GM21619 (cell line): ENCODE measurements at regions not wholly inside any gene's neighbourhood (a gene's known extent, or its start where the extent isn't known, plus 50 kb on each side); places are given as distances from the start of the nearest gene placed in this dataset.
"Not testable (repeated sequence)": the region's sequence is repeated elsewhere in the genome, so short reads cannot be mapped to it uniquely, and the experiment has no call there.

Experiments used
- ATAC-seq: cut with Tn5 transposase; IDR thresholded peaks from one replicate; pipeline ENCODE4 v1.9.1; 2021; ENCODE audit not compliant: unreplicated experiment

- ATAC-seq, result no peak
These were observed 349.2 kb upstream of the KLF4 start for GRCh38 chr9:107838766-107839165.

DNA sequence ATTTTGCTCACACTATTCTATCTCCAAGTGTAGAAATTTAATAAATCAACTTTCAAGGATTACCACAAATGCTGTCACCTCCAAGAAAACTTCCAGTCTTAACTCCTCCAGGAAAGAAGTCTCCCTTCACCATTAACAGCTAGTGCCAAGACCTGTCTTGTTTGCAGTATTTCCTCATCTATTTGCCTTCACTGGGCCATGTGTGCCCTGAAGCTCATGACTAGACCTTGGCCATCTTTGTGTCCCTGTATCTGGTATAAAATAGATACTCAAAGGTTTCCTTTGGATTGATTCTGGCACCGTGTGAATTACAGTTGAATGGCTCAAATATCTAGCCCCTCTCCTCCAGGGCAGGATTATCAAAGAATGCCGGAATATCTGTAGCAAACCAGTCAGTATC is 346.7 kb upstream of the KLF4 start:
- no peak for ATAC-seq

- ATAC-seq, result no peak
These were observed 343.7 kb upstream of the KLF4 start for GRCh38 chr9:107833295-107833694.

- ATAC-seq, result no peak
These were observed 343.3 kb upstream of the KLF4 start for GRCh38 chr9:107832871-107833270.

- no peak for ATAC-seq
These were observed 340.9 kb upstream of the KLF4 start for GRCh38 chr9:107830479-107830878.

GRCh38 chr9:107827884-107828283 is 338.3 kb upstream of the KLF4 start:
- ATAC-seq, result no peak

DNA sequence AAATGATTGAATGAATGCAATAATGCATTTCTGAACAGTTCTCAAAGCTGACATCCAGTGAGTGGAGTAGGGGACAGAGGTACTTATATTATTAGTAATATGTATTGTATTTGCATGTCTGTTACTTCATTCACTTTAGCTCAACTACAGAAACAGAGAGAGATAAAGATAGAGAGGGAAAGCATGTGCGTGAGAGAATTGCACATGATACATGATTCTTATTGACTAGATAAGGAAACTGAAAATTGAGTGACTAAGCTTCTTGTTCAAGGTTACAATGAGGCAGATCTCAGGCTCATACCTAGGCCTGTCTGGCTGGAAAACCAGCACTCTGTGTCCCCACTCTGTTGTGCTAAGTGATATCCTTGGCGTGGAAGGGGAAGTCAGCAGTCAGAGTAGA is 337.7 kb upstream of the KLF4 start:
- peak; percentile 88 for ATAC-seq

- not testable (repeated sequence) for ATAC-seq
These were observed 337.1 kb upstream of the KLF4 start for GRCh38 chr9:107826688-107826983.

- ATAC-seq, result no peak
These were observed 335.0 kb upstream of the KLF4 start for GRCh38 chr9:107824556-107824955.

DNA sequence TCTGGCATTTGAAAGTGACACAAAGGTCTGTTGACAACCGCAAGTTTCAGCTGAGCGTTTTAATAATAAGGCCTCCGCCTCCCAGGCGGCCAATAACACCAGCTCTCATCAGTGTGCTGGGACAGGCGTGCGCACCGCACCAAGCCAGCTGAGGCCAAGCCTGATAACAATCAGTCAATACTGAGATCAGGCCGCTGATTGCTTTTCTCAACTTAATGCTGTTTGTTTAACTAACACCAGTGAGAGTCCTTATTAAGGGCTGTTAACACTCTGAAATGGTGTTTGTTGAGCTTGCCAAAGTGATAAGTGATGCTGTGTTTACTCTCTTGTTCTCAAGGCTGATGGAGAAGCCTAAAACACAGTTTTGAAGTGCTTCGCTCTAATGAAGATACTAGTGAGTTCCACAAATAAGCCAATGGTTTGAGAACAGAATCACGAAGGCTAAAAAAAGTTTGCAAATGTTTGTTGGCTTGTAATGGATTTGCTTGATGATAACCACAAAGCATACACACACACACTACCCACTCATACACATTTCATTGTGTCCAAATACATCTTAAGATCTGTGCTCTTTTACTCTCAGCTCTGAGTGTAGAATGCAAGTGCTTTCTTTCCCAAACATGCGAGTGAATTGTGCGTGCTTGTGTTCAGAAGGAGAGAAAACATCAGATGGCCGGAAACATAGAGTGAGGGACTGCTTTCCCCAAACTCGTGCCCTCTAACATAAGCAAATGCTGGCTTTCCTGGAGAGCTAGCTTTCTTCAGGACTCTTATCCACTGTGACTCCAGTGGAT is 330.4 kb upstream of the KLF4 start:
- ATAC-seq, result no peak

DNA sequence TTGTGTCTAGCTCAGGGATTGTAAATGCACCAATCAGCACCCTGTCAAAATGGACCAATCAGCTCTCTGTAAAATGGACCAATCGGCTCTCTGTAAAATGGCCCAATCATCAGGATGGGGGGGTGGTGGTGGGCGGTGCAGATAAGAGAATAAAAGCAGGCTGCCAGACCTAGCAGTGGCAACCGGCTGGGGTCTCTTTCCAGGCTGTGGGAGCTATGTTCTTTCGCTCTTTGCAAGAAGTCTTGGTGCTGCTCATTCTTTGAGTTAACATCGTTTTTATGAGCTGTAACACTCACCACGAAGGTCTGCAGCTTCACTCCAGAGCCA is 328.9 kb upstream of the KLF4 start:
- ATAC-seq, result not testable (repeated sequence)

DNA sequence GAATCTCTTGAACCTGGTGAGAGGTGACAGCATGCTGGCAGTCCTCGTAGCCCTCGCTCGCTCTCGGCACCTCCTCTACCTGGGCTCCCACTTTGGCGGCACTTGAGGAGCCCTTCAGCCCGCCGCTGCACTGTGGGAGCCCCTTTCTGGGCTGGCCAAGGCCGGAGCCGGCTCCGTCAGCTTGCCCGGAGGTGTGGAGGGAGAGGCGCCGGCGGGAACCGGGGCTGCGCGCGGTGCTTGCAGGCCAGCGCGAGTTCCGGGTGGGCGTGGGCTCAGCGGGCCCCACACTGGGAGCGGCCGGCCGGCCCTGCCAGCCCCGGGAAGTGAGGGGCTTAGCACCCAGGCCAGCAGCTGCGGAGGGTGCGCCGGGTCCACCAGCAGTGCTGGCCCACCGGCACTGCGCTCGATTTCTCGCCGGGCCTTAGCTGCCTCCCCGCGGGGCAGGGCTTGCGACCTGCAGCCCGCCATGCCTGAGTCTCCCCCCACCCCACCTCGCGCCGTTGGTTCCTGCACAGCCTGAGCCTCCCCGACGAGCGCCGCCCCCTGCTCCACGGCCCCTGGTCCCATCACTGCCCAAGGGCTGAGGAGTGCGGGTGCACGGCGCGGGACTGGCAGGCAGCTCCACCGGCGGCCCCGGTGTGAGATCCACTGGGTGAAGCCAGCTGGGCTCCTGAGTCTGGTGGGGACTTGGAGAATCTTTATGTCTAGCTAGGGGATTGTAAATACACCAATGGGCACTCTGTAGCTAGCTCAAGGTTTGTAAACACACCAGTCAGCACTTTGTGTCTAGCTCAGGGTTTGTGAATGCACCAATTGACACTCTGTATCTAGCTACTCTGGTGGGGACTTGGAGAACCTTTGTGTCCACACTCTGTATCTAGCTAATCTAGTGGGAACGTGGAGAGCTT is 328.3 kb upstream of the KLF4 start:
- not testable (repeated sequence) for ATAC-seq

- ATAC-seq, result no peak
These were observed 327.0 kb upstream of the KLF4 start for GRCh38 chr9:107816561-107817021.

DNA sequence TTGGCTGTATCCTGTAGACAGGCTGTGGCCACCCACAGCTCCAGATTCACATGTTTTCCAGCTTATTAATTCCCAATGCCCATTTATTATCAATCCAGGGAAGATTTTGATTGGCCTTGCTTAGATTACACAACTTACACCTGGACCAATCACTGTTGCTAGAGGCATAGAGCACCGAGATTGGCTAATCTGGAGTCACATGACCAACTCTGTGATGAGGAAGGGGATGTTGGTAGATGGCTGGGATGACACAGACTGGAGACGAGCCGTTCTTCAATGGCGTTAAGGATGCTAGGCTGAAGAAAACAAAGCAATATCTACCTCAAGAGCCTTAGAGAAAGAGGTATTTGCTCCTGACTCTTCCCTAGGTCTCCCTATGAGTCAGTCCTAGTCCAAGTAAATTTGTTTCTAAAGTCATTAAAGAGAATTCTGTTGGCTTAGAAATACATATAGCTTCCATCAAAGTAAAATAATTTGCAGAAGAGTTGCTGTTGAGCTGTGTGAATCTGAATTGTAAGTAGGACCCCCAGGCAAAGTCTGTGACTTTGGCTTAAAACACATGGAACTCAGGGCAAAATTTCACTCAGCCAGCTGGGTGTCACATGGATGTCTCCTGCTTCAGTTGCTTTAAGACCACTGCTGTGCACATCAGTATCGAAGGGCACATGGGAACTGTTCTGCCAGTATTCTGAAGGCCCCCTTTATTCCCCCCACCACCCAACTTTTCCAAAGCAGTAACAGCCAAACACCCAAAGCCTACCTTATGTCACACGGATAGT is 326.4 kb upstream of the KLF4 start:
- no peak for ATAC-seq

DNA sequence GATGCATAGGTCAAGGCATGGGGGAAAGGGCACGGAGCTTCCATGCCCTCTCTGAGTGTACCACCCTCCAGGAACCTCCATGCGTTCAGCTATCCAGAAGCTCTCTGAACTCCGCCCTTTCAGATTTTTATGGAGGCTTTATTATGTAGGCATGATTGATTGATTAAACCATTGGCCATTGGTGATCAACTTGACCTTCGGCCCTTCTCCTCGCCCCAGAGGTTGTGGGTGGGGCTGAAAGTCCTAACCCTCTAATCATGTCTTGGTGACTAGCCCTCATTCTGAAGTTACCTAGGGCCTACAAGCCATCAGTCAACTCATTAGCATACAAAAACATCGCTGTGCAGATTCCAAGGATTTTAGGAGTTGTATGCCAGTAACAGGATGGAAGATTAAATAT is 323.7 kb upstream of the KLF4 start:
- no peak for ATAC-seq

DNA sequence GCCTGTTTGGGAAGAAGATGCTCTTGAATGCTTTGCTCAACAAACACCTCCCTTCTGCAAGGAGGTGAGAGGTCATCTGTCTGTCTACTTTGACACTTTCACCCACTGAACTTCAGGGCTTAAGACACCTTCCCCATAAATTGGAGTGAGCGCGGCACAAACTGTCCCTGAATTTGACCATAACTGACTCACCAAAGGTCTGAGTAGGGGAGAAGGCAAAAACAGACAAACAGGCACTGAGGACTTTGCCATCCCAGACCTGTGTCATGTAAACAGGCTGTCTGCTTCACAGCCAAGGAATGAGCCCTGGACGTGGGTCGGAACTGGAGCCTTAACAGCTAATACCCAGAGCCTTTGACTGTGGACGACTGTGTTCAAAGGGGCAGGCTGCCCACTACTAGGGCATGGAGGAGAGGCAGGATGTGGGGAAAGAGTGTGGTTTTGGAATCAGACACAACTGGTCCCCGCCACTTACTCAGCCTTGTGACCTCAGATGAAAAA is 320.9 kb upstream of the KLF4 start:
- ATAC-seq, result no peak

DNA sequence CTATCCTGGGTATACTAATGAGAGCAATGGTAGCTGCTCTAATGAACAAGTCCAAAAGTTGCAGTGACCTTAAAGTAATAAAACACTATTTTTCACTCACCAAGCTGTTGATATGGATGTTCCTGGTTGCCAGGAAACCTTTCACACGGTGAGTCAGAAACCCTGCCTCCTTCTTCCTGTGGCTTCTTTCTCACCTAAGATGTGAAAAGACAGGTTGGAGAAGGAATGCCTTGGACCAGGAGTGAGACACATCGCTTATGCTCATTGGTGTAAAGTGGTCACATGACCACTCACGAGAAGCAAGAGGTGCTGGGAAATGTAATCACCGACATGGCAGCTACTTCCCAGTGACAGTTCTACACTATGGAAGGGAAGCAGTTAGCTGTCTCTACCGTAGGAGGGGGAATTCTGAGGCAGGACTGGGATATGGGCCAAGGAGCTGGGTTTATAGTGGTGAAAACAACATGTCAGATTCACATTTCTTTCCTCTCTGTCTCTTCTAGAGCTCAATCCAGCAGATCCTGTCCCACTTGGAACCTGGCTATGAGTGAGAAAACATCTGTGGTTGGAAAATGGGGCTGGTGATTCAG is 320.4 kb upstream of the KLF4 start:
- ATAC-seq, result no peak

DNA sequence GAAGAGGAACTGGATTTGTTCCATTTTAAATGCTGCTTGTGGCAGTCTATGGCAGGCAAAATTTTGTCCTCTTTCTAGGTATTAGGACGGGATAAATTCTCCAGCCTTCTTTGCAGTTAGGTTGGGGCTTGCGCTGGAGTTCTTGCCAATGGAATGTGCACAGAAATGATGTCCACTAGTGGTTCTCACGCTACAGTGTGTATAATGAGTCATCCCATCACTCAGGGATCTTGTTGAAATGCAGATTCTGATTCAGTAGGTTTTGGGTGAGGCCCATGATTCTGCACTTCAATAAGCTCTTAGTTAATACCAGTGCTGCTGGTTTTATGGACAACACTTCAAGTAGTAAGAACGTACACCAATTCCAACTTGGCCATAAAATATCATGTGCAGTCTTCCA is 317.6 kb upstream of the KLF4 start:
- ATAC-seq, result no peak

DNA sequence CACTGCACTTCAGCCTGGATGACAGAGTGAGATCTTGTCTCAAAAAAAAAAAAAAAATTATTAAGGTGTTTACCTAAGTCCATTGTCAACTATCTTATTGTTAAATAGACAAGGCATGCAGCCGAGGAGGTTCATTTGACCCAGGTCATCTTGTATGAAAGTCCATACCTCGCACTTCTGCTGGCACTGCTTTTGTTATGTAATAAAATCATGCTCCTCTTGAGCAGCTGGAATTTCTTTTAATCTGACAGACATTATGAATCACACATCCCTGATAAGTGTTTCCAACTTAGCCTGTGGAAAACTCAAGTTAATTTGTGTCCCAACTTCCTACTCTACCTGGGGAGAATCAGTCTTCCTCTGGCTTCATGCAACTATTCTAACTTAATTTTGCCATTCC is 315.6 kb upstream of the KLF4 start:
- ATAC-seq, result no peak

DNA sequence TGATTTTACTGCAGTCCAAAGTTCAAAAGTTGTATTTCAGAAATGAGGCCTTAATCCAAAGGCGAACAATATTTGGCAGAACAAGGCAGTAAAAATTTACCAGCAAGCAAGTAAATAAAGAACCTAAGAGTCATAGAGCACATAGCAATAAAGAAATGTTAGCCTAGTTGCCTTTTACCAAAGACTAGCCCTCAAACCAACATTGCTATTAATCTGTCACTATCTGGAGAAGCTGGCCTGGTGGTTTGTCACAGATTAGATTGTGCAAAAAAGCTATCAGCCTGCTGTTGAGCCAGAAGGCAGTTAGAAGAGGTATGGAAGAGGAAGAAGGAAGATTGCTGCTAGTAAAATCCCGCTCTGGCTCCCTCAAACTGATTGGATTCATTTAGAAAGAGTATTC is 304.7 kb upstream of the KLF4 start:
- no peak for ATAC-seq

DNA sequence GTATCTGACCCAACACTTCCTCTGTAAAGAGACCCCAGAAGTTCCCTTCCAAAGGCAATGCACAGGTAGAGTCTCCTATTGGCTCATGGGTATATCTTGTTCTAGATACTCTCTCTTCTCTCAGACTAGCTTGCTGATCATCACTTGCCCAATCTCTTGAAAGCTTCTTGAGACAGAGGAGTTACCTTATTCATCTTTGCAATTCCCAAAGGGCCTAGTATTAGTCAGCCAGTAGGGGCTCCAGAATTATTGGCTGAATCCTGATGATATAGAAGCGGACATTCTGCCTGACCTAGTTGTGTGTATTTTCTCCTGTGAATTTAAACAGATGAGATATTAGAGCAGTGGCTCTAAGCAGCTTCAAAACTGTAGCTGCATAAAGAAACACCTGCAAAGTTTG is 304.0 kb upstream of the KLF4 start:
- ATAC-seq, result no peak
